Amniotic stem cell (primary cell): ENCODE measurements at regions not wholly inside any gene's neighbourhood (a gene's known extent, or its start where the extent isn't known, plus 50 kb on each side); places are given as distances from the start of the nearest gene placed in this dataset.
"Not testable (repeated sequence)": the region's sequence is repeated elsewhere in the genome, so short reads cannot be mapped to it uniquely, and the experiment has no call there.

ENCODE experiments used
- DNase-seq: peaks from one replicate; lab custom pipeline; 2025; lab: John Stamatoyannopoulos, UW

DNA sequence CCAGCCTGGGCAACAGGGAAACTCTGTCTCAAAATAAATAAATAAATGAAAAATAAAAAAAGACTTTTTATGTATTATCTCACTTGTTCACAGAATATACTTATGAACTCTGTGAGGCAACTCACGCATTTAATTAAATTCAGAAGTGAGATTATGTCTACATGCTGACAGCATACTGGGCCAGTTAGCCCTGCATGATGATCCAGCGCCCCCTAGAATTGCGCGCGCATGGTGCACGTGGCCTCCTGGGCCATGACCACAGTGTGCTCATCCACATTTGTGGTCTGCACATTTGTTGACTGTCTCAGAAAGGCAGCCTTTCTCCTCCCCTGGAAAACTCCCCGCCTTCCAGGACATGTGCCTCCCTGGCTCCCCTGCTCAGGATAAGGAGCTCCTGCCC, 64.8 kb upstream of the METTL9 start:
- not testable (repeated sequence) for DNase-seq

GRCh38 chr16:21535201-21535600, 64.2 kb upstream of the METTL9 start:
- not testable (repeated sequence) for DNase-seq

DNA sequence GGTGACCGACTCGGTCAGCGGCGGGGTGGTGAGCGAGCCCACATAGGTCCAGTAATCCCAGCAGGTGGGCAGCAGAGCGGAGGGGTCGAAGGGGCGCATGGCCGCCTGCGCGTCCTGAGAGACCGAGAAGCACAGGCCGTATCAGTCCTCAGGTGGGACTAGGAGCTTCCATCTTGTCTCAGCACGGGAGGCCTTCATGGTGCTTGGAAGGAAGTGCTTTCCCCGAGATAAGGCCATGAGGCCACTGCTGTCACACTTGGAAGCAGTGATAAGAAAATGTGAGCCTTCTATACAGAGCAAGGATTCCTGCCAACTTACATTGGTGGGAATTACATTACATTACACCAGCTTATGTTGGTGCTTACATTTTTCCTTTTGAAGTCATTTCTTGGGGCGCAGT, 62.6 kb upstream of the METTL9 start:
- DNase-seq = not testable (repeated sequence)

DNA sequence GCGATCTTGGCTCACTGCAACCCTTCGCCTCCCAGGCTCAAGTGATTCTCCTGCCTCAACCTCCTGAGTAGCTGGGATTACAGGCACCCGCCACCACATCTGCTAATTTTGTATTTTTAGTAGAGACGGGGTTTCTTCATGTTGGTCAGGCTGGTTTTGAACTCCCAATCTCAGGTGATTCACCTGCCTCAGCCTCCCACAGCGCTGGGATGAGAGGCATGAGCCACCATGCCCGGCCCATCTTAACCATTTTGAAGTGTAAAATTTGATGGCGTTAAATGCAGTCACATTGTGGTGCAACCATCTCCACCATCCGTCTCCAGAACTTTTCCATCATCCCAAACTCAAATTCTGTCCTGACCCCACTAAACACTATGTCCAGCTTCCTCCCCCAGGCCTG, 61.8 kb upstream of the METTL9 start:
- not testable (repeated sequence) for DNase-seq

DNA sequence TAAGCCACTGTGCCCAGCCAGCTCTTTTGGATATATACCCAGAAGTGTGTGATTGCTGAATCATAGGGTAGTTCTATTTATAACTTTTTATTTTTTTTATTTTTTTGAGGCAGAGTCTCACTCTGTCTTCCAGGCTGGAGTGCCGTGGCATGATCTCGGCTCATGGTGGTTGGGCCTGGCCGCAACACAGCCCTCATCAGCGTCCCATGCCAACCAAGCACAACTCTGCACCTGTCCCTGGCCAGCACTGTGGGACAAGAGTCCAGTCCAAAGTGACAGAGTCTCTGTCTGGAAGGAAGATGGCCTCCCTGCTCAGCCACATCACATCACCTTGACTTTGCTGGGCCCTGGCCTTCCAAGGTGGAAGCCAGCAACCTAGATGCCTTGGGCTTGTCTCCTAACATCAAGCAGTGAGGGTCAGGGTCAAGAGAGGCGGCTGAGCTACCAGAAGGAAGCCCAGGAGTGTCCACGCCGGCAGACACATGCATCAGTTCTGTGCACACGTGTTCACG, 60.2 kb upstream of the METTL9 start:
- DNase-seq = not testable (repeated sequence)

DNA sequence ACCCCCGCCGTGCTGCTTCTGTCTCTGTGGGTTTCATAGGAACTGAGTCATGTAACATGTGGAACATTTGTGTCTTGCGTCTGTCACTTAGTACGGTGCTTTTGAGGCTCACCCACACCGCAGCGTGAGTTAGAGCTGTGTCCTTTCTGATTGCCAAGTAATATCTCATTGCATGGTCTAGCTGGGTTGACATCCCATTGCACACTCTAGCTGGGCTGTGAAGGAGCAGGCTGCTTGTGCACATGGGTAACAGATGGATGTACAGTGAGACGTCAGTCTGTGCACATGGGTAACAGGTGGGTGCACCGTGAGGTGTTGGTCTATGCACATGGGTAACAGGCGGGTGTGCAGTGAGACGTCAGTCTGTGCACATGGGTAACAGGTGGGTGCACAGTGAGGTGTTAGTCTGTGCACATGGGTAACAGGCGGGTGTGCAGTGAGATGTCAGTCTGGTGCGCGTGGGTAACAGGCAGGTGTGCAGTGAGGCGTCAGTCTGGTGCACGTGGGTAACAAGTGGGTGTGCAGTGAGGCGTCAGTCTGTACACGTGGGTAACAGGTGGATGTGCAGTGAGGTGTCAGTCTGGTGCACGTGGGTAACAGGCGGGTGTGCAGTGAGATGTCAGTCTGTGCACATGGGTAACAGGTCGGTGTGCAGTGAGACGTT, 58.5 kb upstream of the METTL9 start:
- not testable (repeated sequence) for DNase-seq

GRCh38 chr16:21541611-21542051, 57.7 kb upstream of the METTL9 start:
- not testable (repeated sequence) for DNase-seq

- DNase-seq = not testable (repeated sequence)
Measured at GRCh38 chr16:21542075-21542474, 57.3 kb upstream of the METTL9 start.

- DNase-seq = not testable (repeated sequence)
Measured at GRCh38 chr16:21542491-21543124, 56.8 kb upstream of the METTL9 start.

GRCh38 chr16:21543151-21543836, 56.1 kb upstream of the METTL9 start:
- not testable (repeated sequence) for DNase-seq

DNA sequence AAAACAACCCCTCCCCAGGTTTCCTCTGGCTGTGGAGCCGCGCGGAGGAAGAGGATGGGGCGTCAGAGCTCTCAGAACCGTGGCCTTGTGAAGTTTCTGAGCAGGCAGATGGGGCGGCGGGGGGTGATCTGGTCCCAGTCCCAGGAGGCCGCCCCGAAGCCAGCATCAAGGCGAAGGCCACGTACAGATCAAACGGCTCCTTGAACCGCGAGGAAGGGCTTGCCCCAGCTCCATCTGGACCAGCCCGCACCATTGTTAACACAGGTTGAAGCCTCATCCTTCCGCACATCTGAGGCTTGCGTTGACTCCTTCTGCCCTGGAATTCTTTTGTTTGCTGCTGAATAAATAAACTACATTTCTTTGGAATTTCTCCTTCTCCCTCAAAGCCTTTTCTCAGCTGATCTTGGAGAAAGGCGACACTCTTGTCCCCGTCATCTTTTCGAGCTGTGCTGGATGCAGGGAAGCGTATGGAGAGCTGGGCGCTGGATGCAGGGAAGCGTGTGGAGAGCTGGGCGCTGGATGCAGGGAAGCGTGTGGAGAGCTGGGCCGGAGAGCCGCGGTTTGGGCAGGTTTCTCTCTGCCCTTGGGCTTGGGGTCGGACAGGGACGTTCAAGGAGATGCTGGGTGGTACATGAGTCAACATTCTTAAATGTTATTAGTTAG, 53.6 kb upstream of the METTL9 start:
- DNase-seq = not testable (repeated sequence)

- not testable (repeated sequence) for DNase-seq
Measured at GRCh38 chr16:21549396-21549795, 50.0 kb upstream of the METTL9 start.
